ENCODE measurements at regions not wholly inside any gene's neighbourhood (a gene's known extent, or its start where the extent isn't known, plus 50 kb on each side); places are given as distances from the start of the nearest gene placed in this dataset.

DNA sequence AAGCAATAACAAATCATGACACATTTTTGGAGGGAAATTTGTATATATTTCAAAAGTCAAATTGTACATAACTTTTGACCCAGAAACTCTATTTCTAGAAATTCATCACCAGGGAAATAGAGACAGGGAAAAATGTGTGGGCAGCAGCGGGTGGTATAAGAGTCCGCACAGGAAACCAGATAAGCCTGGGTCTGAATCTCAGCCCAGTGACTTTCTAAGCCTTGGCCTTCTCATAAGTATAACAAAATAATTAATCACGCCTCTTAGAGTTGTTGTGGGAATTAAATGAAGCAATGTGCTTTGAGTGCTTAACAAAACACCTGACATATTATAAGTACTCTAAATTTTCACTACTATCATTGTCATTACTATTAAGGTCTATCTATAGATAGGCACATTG, 149.2 kb upstream of the DAP start:
- TF ChIP-seq, protein P1, sequence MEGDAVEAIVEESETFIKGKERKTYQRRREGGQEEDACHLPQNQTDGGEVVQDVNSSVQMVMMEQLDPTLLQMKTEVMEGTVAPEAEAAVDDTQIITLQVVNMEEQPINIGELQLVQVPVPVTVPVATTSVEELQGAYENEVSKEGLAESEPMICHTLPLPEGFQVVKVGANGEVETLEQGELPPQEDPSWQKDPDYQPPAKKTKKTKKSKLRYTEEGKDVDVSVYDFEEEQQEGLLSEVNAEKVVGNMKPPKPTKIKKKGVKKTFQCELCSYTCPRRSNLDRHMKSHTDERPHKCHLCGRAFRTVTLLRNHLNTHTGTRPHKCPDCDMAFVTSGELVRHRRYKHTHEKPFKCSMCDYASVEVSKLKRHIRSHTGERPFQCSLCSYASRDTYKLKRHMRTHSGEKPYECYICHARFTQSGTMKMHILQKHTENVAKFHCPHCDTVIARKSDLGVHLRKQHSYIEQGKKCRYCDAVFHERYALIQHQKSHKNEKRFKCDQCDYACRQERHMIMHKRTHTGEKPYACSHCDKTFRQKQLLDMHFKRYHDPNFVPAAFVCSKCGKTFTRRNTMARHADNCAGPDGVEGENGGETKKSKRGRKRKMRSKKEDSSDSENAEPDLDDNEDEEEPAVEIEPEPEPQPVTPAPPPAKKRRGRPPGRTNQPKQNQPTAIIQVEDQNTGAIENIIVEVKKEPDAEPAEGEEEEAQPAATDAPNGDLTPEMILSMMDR (IDR thresholded peaks at IDR 0.05; ENCODE audit: low read length), result no peak
- TF ChIP-seq EZH2phosphoT487 (IDR thresholded peaks at IDR 0.05; ENCODE audit: low read length), result no peak
- no peak for TF ChIP-seq EZH2 (optimal IDR thresholded peaks at IDR 0.05; ENCODE audit: low read depth, low read length)
- Histone ChIP-seq H3K9ac (ENCODE audit: low read length) (no peak overlapping the region), H3K79me2 (ENCODE audit: low read length) (no peaks in the 10 kb centered on the region), H3K4me2 (ENCODE audit: low read depth, low read length) (no peak overlapping the region), H3K9me2 (replicated peaks; ENCODE audit: insufficient read depth, low read length) (no peaks in the 10 kb centered on the region), H3K27me3 (replicated peaks; ENCODE audit: insufficient read depth, low read length) (no peaks in the 10 kb centered on the region), H4K20me1 (ENCODE audit: insufficient read depth, low read length) (no peaks in the 10 kb centered on the region), H3F3A (ENCODE audit: insufficient read depth, low read length) (no peaks in the 10 kb centered on the region), H3K4me1 (ENCODE audit: low read length) (no peaks in the 10 kb centered on the region), H2AFZ (ENCODE audit: low read length) (no peak overlapping the region), H3K9me3 (replicated peaks; ENCODE audit: insufficient read depth, low read length) (no peaks in the 10 kb centered on the region), H3K4me3 (ENCODE audit: low read length) (no peak overlapping the region), H3K36me3 (replicated peaks; ENCODE audit: insufficient read depth, low read length) (no peaks in the 10 kb centered on the region), H3K27ac (ENCODE audit: low read length) (no peak overlapping the region)
- no peak for DNase-seq

DNA sequence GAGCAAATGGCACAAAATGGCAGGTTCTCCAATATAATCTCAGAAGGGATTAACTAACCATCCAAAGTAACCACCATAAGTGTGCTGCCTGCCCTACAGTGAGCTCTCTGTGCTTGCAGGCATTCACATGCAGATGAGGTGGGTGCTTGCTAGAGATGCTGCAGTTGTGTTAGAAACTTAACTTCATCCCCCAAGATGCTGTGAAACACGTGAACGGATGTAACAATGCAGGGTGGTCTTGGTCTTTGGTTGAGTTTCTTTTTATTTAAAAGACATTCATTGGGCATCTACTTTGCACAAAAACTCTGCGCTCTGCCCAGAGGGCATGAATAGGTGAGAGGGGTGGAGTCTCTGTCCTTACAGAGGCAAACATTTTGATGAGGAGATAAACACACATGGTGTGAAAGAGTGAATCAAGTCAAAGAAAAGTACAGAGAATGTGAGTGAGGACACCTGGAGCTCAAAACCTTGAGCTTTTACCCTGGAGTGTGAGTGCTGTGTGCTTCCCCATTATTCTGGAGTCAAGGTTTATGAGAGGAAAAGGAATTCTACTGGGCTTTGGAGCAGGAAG, 143.9 kb upstream of the DAP start:
- H3K9ac ChIP-seq (ENCODE audit: low read length), result no peak overlapping the region
- no peaks in the 10 kb centered on the region for H4K20me1 ChIP-seq (ENCODE audit: insufficient read depth, low read length)
- no peaks in the 10 kb centered on the region for H3K79me2 ChIP-seq (ENCODE audit: low read length)
- H3K4me3 ChIP-seq (ENCODE audit: low read length), result no peak overlapping the region
- H3K9me3 ChIP-seq (replicated peaks; ENCODE audit: insufficient read depth, low read length), result no peaks in the 10 kb centered on the region
- H3K36me3 ChIP-seq (replicated peaks; ENCODE audit: insufficient read depth, low read length), result no peaks in the 10 kb centered on the region
- no peak overlapping the region for H3K4me2 ChIP-seq (ENCODE audit: low read depth, low read length)
- TF ChIP-seq EZH2phosphoT487 (IDR thresholded peaks at IDR 0.05; ENCODE audit: low read length), result no peak
- TF ChIP-seq, protein P1 (IDR thresholded peaks at IDR 0.05; ENCODE audit: low read length), result no peak
- no peak for TF ChIP-seq EZH2 (optimal IDR thresholded peaks at IDR 0.05; ENCODE audit: low read depth, low read length)
- H3K27ac ChIP-seq (ENCODE audit: low read length), result no peak overlapping the region
- no peaks in the 10 kb centered on the region for H3F3A ChIP-seq (ENCODE audit: insufficient read depth, low read length)
- DNase-seq, result no peak
- no peaks in the 10 kb centered on the region for H3K4me1 ChIP-seq (ENCODE audit: low read length)
- no peaks in the 10 kb centered on the region for H3K27me3 ChIP-seq (replicated peaks; ENCODE audit: insufficient read depth, low read length)
- no peak overlapping the region for H2AFZ ChIP-seq (ENCODE audit: low read length)
- no peaks in the 10 kb centered on the region for H3K9me2 ChIP-seq (replicated peaks; ENCODE audit: insufficient read depth, low read length)

DNA sequence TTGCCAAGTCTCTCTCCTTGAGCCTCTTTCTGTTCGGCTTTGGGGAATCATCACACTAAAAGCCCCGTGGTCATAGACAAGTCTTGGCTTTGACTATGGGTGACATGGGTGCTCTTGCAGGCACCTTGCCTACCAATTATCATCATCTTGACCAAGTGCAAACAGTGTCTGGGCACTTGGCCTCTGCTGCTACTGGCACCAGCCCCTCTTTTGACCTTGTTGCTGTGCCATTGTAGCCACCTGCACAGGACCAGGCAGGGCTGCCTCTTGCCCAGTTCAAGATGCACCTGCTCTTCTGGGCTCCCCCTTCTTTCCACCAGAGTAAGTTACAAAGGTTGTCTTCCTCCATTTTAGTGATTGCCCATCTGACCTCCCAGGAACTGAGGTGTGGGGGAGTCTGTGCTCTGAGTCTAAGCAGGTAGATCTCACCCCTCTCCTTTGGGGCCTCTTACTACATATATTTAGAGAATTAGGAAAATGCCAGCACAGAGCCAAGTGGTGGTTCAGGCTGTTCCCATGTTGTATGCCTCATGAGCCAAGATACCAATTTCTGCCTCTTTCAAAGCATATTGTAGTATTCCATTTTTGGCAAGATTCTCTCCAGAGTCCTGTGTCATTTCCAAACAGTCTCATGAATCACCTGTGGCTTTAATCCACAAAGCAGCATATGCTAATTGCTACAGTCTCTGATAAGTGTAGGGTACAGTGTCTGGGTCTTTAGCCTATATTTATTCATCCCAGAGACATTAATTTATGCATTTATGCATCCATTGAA, 142.9 kb upstream of the DAP start:
- no peaks in the 10 kb centered on the region for H3K27me3 ChIP-seq (replicated peaks; ENCODE audit: insufficient read depth, low read length)
- H3K27ac ChIP-seq (ENCODE audit: low read length), result no peak overlapping the region
- H3K9ac ChIP-seq (ENCODE audit: low read length), result no peak overlapping the region
- no peaks in the 10 kb centered on the region for H3K9me2 ChIP-seq (replicated peaks; ENCODE audit: insufficient read depth, low read length)
- no peak for DNase-seq
- no peaks in the 10 kb centered on the region for H3F3A ChIP-seq (ENCODE audit: insufficient read depth, low read length)
- H3K79me2 ChIP-seq (ENCODE audit: low read length), result no peaks in the 10 kb centered on the region
- H3K9me3 ChIP-seq (replicated peaks; ENCODE audit: insufficient read depth, low read length), result no peaks in the 10 kb centered on the region
- H2AFZ ChIP-seq (ENCODE audit: low read length), result no peak overlapping the region
- no peaks in the 10 kb centered on the region for H3K4me1 ChIP-seq (ENCODE audit: low read length)
- H3K4me3 ChIP-seq (ENCODE audit: low read length), result no peak overlapping the region
- no peaks in the 10 kb centered on the region for H4K20me1 ChIP-seq (ENCODE audit: insufficient read depth, low read length)
- no peaks in the 10 kb centered on the region for H3K36me3 ChIP-seq (replicated peaks; ENCODE audit: insufficient read depth, low read length)
- H3K4me2 ChIP-seq (ENCODE audit: low read depth, low read length), result no peak overlapping the region
- TF ChIP-seq EZH2phosphoT487 (IDR thresholded peaks at IDR 0.05; ENCODE audit: low read length) (no peak), EZH2 (optimal IDR thresholded peaks at IDR 0.05; ENCODE audit: low read depth, low read length) (no peak)
- TF ChIP-seq, protein P1 (IDR thresholded peaks at IDR 0.05; ENCODE audit: low read length), result no peak

All from MM.1S (cell line).